SH-SY5Y (cell line): ENCODE measurements at regions not wholly inside any gene's neighbourhood (a gene's known extent, or its start where the extent isn't known, plus 50 kb on each side); places are given as distances from the start of the nearest gene placed in this dataset.

Experiments used
- GATA2 ChIP-seq: IDR thresholded peaks from 2 replicates; pipeline ENCODE4 v1.6.1; 2011; ENCODE audit warnings: mild to moderate bottlenecking, low read depth, low read length
- GATA3 ChIP-seq: IDR thresholded peaks from 2 replicates; pipeline ENCODE4 v1.6.1; 2011; ENCODE audit warnings: low read depth, mild to moderate bottlenecking, low read length, moderate library complexity

- no peak for TF ChIP-seq GATA2
- no peak for TF ChIP-seq GATA3
These were observed 276.7 kb upstream of the MEOX2 start for GRCh38 chr7:15963206-15963605.
